GM10266 (cell line): ENCODE measurements at regions not wholly inside any gene's neighbourhood (a gene's known extent, or its start where the extent isn't known, plus 50 kb on each side); places are given as distances from the start of the nearest gene placed in this dataset.

Experiments
- DNase-seq: peaks from one replicate; pipeline ENCODE4 v3.0.0; 2012; ENCODE audit errors: extremely low spot score
- CTCF ChIP-seq: IDR thresholded peaks from 2 replicates; pipeline ENCODE4 v1.5.1; 2012; ENCODE audit warnings: mild to moderate bottlenecking, low read depth; ENCODE audit not compliant: control insufficient read depth, insufficient read depth; ENCODE audit errors: missing control alignments

GRCh38 chr11:95521862-95522261 lies 267.7 kb downstream of the FAM76B start:
- no peak for TF ChIP-seq CTCF
- DNase-seq = no peak

- no peak for DNase-seq
- no peak for TF ChIP-seq CTCF
These were observed 268.4 kb downstream of the FAM76B start for GRCh38 chr11:95521133-95521542.

- DNase-seq = no peak
- no peak for TF ChIP-seq CTCF
These were observed 269.0 kb downstream of the FAM76B start for GRCh38 chr11:95520369-95521132.

- no peak for TF ChIP-seq CTCF
- no peak for DNase-seq
These were observed 269.7 kb downstream of the FAM76B start for GRCh38 chr11:95519912-95520311.

- TF ChIP-seq CTCF = no peak
- DNase-seq = no peak
These were observed 272.1 kb downstream of the FAM76B start for GRCh38 chr11:95517453-95517852.

- DNase-seq = no peak
- no peak for TF ChIP-seq CTCF
These were observed 272.8 kb downstream of the FAM76B start for GRCh38 chr11:95516786-95517185.

- no peak for DNase-seq
These were observed 273.4 kb downstream of the FAM76B start for GRCh38 chr11:95516175-95516574.

More at GRCh38 chr11:95516175-95516574, 273.4 kb downstream of the FAM76B start:
- TF ChIP-seq CTCF = no peak
